K562 (cell line): ENCODE measurements at regions not wholly inside any gene's neighbourhood (a gene's known extent, or its start where the extent isn't known, plus 50 kb on each side); places are given as distances from the start of the nearest gene placed in this dataset.

ENCODE experiments used
- ATAC-seq: fragments of 200-7000 bp; cut with Tn5 transposase; 3 replicates; pipeline ENCODE4 v1.9.1; 2020; ENCODE audit warnings: moderate library complexity
- BruUV-seq: library from RNA; stranded (reverse); fragments of 400-500 nt; replicated peaks from 2 replicates; lab custom pipeline; 2021; lab: Mats Ljungman, UMichigan
- CTCF ChIA-PET: fragments of 300-600 bp; formaldehyde crosslinking; extraction: SDS; loops from one replicate; lab custom pipeline; 2021; ENCODE audit warnings: low intra/inter-chr PET ratio; lab: Yijun Ruan, JAX
- POLR2A ChIA-PET: fragments of 300-600, 350-650 bp; sonication (Branson Sonifier 250); formaldehyde crosslinking; extraction: SDS; loops from one replicate; lab custom pipeline; 2021; ENCODE audit warnings: antibody characterized with exemption, inconsistent platforms; lab: Yijun Ruan, JAX
- DNase-seq, 4 experiments: peaks; one replicate each; pipeline versions ENCODE4 v3.0.0 to v3.0.0-alpha.2; 2011 to 2018; ENCODE audit warnings: low spot score in 3 of 4, mixed read lengths in 3 of 4; ENCODE audit errors: extremely low read depth in 1 of 4
- FAIRE-seq: peaks from 2 replicates; lab custom pipeline; 2011; peaks lifted over from hg19 to GRCh38; lab: Jason Lieb, UNC
- H2AFZ ChIP-seq: 2 replicates; pipeline ENCODE4 v1.6.0; 2011; ENCODE audit warnings: low read depth, low read length, control low read depth, inconsistent platforms
- H3K27ac ChIP-seq: fragments of 200-600 bp; 3 replicates; pipeline ENCODE4 v1.8.0; 2011; ENCODE audit warnings: low read depth, mild to moderate bottlenecking, control low read depth, inconsistent platforms, low read length, moderate library complexity, mixed read lengths; ENCODE audit errors: extremely low read depth
- H3K27me3 ChIP-seq, 2 experiments: fragments of 300-600 bp in 1 of 2; 2 replicates in 1 of 2; 3 replicates in 1 of 2; pipeline versions ENCODE4 v1.6.0 to v1.8.0; 2011; ENCODE audit warnings: inconsistent platforms in 2 of 2, low read length in 2 of 2, mild to moderate bottlenecking in 1 of 2, mixed read lengths in 1 of 2, moderate library complexity in 1 of 2; ENCODE audit not compliant: control insufficient read depth in 2 of 2, insufficient read depth in 2 of 2
- H3K36me3 ChIP-seq: fragments of 300-600 bp; 3 replicates; pipeline ENCODE4 v1.8.0; 2011; ENCODE audit warnings: mild to moderate bottlenecking, low read length, inconsistent platforms; ENCODE audit not compliant: control insufficient read depth, insufficient read depth
- H3K4me1 ChIP-seq, 2 experiments: fragments of 200-600 bp in 1 of 2; replicated peaks in 1 of 2; 2 replicates in 1 of 2; 3 replicates in 1 of 2; pipeline versions ENCODE4 v1.5.1 to v1.8.0; 2011; ENCODE audit warnings: inconsistent platforms in 2 of 2, low read length in 2 of 2, mild to moderate bottlenecking in 1 of 2, mixed read lengths in 1 of 2, moderate library complexity in 1 of 2; ENCODE audit not compliant: control insufficient read depth in 2 of 2, insufficient read depth in 2 of 2
- H3K4me2 ChIP-seq: 2 replicates; pipeline ENCODE4 v1.6.1; 2011; ENCODE audit warnings: low read length, control low read depth, inconsistent platforms, mixed read lengths; ENCODE audit not compliant: insufficient read depth
- H3K4me3 ChIP-seq: fragments of 200-600 bp; sonication (generic), shearing (Covaris generic); 2 replicates; pipeline ENCODE4 v1.5.1; 2016; ENCODE audit warnings: control low read depth, inconsistent platforms
- H3K79me2 ChIP-seq: fragments of 200-600 bp; 3 replicates; pipeline ENCODE4 v1.8.0; 2011; ENCODE audit warnings: low read length, inconsistent platforms; ENCODE audit not compliant: control insufficient read depth, insufficient read depth
- H3K9ac ChIP-seq, 2 experiments: 2 replicates each; pipeline versions ENCODE4 v1.6.0 to v1.6.1; 2011; ENCODE audit warnings: low read depth in 2 of 2, low read length in 2 of 2, control low read depth in 1 of 2, inconsistent platforms in 1 of 2, mild to moderate bottlenecking in 1 of 2, mixed read lengths in 1 of 2; ENCODE audit not compliant: insufficient read depth in 1 of 2
- H3K9me1 ChIP-seq: one replicate; pipeline ENCODE4 v1.6.0; 2011; ENCODE audit warnings: inconsistent platforms, mild to moderate bottlenecking, low read length, moderate library complexity; ENCODE audit not compliant: control insufficient read depth, insufficient read depth
- H3K9me3 ChIP-seq: replicated peaks from 2 replicates; pipeline ENCODE4 v1.5.1; 2011; ENCODE audit warnings: low read depth, low read length, inconsistent platforms; ENCODE audit not compliant: control insufficient read depth, insufficient read depth
- H4K20me1 ChIP-seq: replicated peaks from 2 replicates; pipeline ENCODE4 v1.6.1; 2011; ENCODE audit warnings: low read length, inconsistent platforms, mixed read lengths; ENCODE audit not compliant: control insufficient read depth, insufficient read depth
- DPF2 ChIP-seq: fragments of 450-650 bp; IDR thresholded peaks from 2 replicates; pipeline ENCODE4 v1.6.1; 2016
- GATAD2A ChIP-seq: fragments of 450-650 bp; IDR thresholded peaks from 2 replicates; pipeline ENCODE4 v1.6.1; 2017
- RAD21 ChIP-seq, 2 experiments: fragments of 250-450 bp in 1 of 2; fragments of 450-650 bp in 1 of 2; sonication (Bioruptor Pico) in 1 of 2; formaldehyde crosslinking in 1 of 2; IDR thresholded peaks in 1 of 2; conservative IDR thresholded peaks in 1 of 2; 2 replicates each; pipeline versions ENCODE4 v1.4.0 to v1.8.0; 2020 to 2022; ENCODE audit warnings: mild to moderate bottlenecking in 2 of 2, moderate library complexity in 1 of 2
- SIRT6 ChIP-seq: IDR thresholded peaks from one replicate; pipeline ENCODE4 v1.6.1; 2012; ENCODE audit warnings: low read depth, mild to moderate bottlenecking, control low read depth, inconsistent platforms, low read length, moderate library complexity
- SMAD4 ChIP-seq: fragments of 250-450 bp; sonication (Bioruptor Pico); conservative IDR thresholded peaks from 2 replicates; pipeline ENCODE4 v1.8.0; 2021; ENCODE audit warnings: inconsistent platforms, mild to moderate bottlenecking, moderate library complexity
- ZBTB2 ChIP-seq: fragments of 450-650 bp; IDR thresholded peaks from 2 replicates; pipeline ENCODE4 v1.6.1; 2016; ENCODE audit warnings: antibody characterized with exemption
- ZNF143 ChIP-seq: sonication (generic); formaldehyde crosslinking; IDR thresholded peaks from 2 replicates; pipeline ENCODE4 v1.9.0; 2022; ENCODE audit warnings: mild to moderate bottlenecking, missing genetic modification reagents
- ZNF274 ChIP-seq: IDR thresholded peaks from 2 replicates; pipeline ENCODE4 v1.6.1; 2011; ENCODE audit warnings: low read depth, mild to moderate bottlenecking, low read length, moderate library complexity, borderline replicate concordance
- ZNF584 ChIP-seq: fragments of 200-800 bp; sonication (Bioruptor generic); IDR thresholded peaks from 2 replicates; pipeline ENCODE4 v1.6.1; 2016; ENCODE audit warnings: low read depth, mild to moderate bottlenecking, missing genetic modification characterization, missing compliant biosample characterization
- in situ Hi-C: fragments of 300-500 bp; cut with MboI; formaldehyde crosslinking; loops from 4 replicates; pipeline ENCODE4 v1.15.0; 2018; ENCODE audit warnings: inconsistent platforms, mixed read lengths
- intact Hi-C: fragments of 100-400 bp; cut with micrococcal nuclease; formaldehyde crosslinking; loops from 2 replicates; pipeline ENCODE4 v1.14.2; 2022

GRCh38 chr9:78470216-78470615, 173.3 kb downstream of the PSAT1 start:
- no peak overlapping the region for H3K9ac ChIP-seq
- no peak for TF ChIP-seq SMAD4
- TF ChIP-seq ZNF143 (CRISPR knock-in tag), result no peak
- no peak for TF ChIP-seq ZNF584
- TF ChIP-seq GATAD2A, result no peak
- TF ChIP-seq ZNF274, result no peak
- no peak for TF ChIP-seq SIRT6
- TF ChIP-seq DPF2, result no peak
- TF ChIP-seq ZBTB2, result no peak
- no peak for TF ChIP-seq RAD21 (CRISPR knock-in tag; conservative IDR thresholded peaks at IDR 0.05 in 1 of 2, IDR thresholded peaks at IDR 0.05 in 1 of 2)
- H2AFZ ChIP-seq, result no peak overlapping the region
- no peak overlapping the region for H3K4me2 ChIP-seq
- ChIA-PET POLR2A (no interaction called here), CTCF (no interaction called here)
- H3K27ac ChIP-seq, result no peak overlapping the region
- DNase-seq (no peak), FAIRE-seq (no peak), ATAC-seq (no peak)
- in situ Hi-C loops (no loop called here), intact Hi-C loops (no loop called here)
- no peaks in the 10 kb centered on the region for H3K9me3 ChIP-seq
- no peaks in the 10 kb centered on the region for H3K79me2 ChIP-seq
- H3K4me1 ChIP-seq, result no peaks in the 10 kb centered on the region
- H3K36me3 ChIP-seq, result no peaks in the 10 kb centered on the region
- H4K20me1 ChIP-seq, result no peaks in the 10 kb centered on the region
- no peaks in the 10 kb centered on the region for H3K27me3 ChIP-seq
- BruUV-seq, result no TSS peak
- no peaks in the 10 kb centered on the region for H3K9me1 ChIP-seq
- no peak overlapping the region for H3K4me3 ChIP-seq
